ENCODE measurements at regions not wholly inside any gene's neighbourhood (a gene's known extent, or its start where the extent isn't known, plus 50 kb on each side); places are given as distances from the start of the nearest gene placed in this dataset.
A peak's percentile ranks its signal among the peaks of the same experiment; 100 is the strongest.

GRCh38 chr10:10333622-10334021 lies 684.0 kb upstream of the CELF2 start:
- Mint-ChIP-seq H3K27me3 (ENCODE audit: insufficient read depth, low read depth) (no peaks in the 10 kb centered on the region), H3K4me3 (no peak overlapping the region), H3K36me3 (no peaks in the 10 kb centered on the region), H3K9me3 (no peaks in the 10 kb centered on the region), H3K27ac (no peak overlapping the region), H3K4me1 (no peaks in the 10 kb centered on the region)
- Histone ChIP-seq H3F3A (ENCODE audit: low read depth) (no peaks in the 10 kb centered on the region), H2AFZ (replicated peaks) (no peak overlapping the region), H3K27me3 (no peaks in the 10 kb centered on the region), H3K9me3 (ENCODE audit: low read depth) (no peaks in the 10 kb centered on the region), H3K27ac (no peak overlapping the region), H3K79me2 (ENCODE audit: low read depth) (no peaks in the 10 kb centered on the region), H3K36me3 (no peaks in the 10 kb centered on the region), H3K4me2 (no peak overlapping the region), H3K4me3 (no peak overlapping the region), H3K9ac (no peak overlapping the region), H4K20me1 (ENCODE audit: low read depth) (no peaks in the 10 kb centered on the region), H3K4me1 (peaks cover 17% of the 10 kb centered on the region)
- DNase-seq (ENCODE audit: low spot score) = no peak
- TF ChIP-seq CTCF (IDR thresholded peaks at IDR 0.05) (no peak), EZH2phosphoT487 (IDR thresholded peaks at IDR 0.05) (no peak), EZH2 (IDR thresholded peaks at IDR 0.05) (no peak)

- H3K27ac Mint-ChIP-seq = no peak overlapping the region
- H3K9me3 Mint-ChIP-seq = no peaks in the 10 kb centered on the region
- H3K9me3 ChIP-seq (ENCODE audit: low read depth) = no peaks in the 10 kb centered on the region
- H3K4me1 ChIP-seq = peaks cover under 1% of the 10 kb centered on the region
- no peaks in the 10 kb centered on the region for H3K79me2 ChIP-seq (ENCODE audit: low read depth)
- H3K4me3 Mint-ChIP-seq = no peak overlapping the region
- H3F3A ChIP-seq (ENCODE audit: low read depth) = no peaks in the 10 kb centered on the region
- H3K27me3 ChIP-seq = no peaks in the 10 kb centered on the region
- H3K4me2 ChIP-seq = no peak overlapping the region
- no peaks in the 10 kb centered on the region for H4K20me1 ChIP-seq (ENCODE audit: low read depth)
- H3K9ac ChIP-seq = no peak overlapping the region
- no peaks in the 10 kb centered on the region for H3K36me3 Mint-ChIP-seq
- TF ChIP-seq CTCF (IDR thresholded peaks at IDR 0.05) (no peak), EZH2 (IDR thresholded peaks at IDR 0.05) (no peak), EZH2phosphoT487 (IDR thresholded peaks at IDR 0.05) (no peak)
- no peak for DNase-seq (ENCODE audit: low spot score)
- H3K27me3 Mint-ChIP-seq (ENCODE audit: insufficient read depth, low read depth) = no peaks in the 10 kb centered on the region
- H3K4me1 Mint-ChIP-seq = no peaks in the 10 kb centered on the region
- H3K4me3 ChIP-seq = no peak overlapping the region
- no peak overlapping the region for H2AFZ ChIP-seq (replicated peaks)
- no peak overlapping the region for H3K27ac ChIP-seq
- H3K36me3 ChIP-seq = no peaks in the 10 kb centered on the region
These were observed 679.3 kb upstream of the CELF2 start for GRCh38 chr10:10338339-10338738.

GRCh38 chr10:10346390-10347150 lies 671.1 kb upstream of the CELF2 start:
- peaks cover 7% of the 10 kb centered on the region for H3K4me1 ChIP-seq
- no peaks in the 10 kb centered on the region for H3K36me3 ChIP-seq
- peaks cover 3% of the 10 kb centered on the region for H3K4me1 Mint-ChIP-seq
- H3K27ac ChIP-seq = no peak overlapping the region
- no peak overlapping the region for H3K4me3 ChIP-seq
- no peaks in the 10 kb centered on the region for H3K9me3 ChIP-seq (ENCODE audit: low read depth)
- no peaks in the 10 kb centered on the region for H4K20me1 ChIP-seq (ENCODE audit: low read depth)
- H3K27ac Mint-ChIP-seq = no peak overlapping the region
- H3K79me2 ChIP-seq (ENCODE audit: low read depth) = no peaks in the 10 kb centered on the region
- no peaks in the 10 kb centered on the region for H3K27me3 ChIP-seq
- peak overlapping the region; percentile 45 for H2AFZ ChIP-seq (replicated peaks)
- no peak for TF ChIP-seq CTCF (IDR thresholded peaks at IDR 0.05)
- TF ChIP-seq EZH2phosphoT487 (IDR thresholded peaks at IDR 0.05) = no peak
- no peak for TF ChIP-seq EZH2 (IDR thresholded peaks at IDR 0.05)
- H3K4me3 Mint-ChIP-seq = no peak overlapping the region
- H3K9me3 Mint-ChIP-seq = no peaks in the 10 kb centered on the region
- H3K27me3 Mint-ChIP-seq (ENCODE audit: insufficient read depth, low read depth) = no peaks in the 10 kb centered on the region
- DNase-seq (ENCODE audit: low spot score) = peak; percentile 14
- no peaks in the 10 kb centered on the region for H3F3A ChIP-seq (ENCODE audit: low read depth)
- H3K9ac ChIP-seq = no peak overlapping the region
- no peak overlapping the region for H3K4me2 ChIP-seq
- H3K36me3 Mint-ChIP-seq = no peaks in the 10 kb centered on the region

All from neural progenitor cell (in vitro differentiated cells).